Pancreas (tissue), 10 donors: ENCODE measurements at regions not wholly inside any gene's neighbourhood (a gene's known extent, or its start where the extent isn't known, plus 50 kb on each side); places are given as distances from the start of the nearest gene placed in this dataset.

ENCODE experiments used
- ATAC-seq, 4 donors: fragments of 200-7000 bp; cut with Tn5 transposase; one replicate each; pipeline versions ENCODE4 v1.8.0 to v1.9.1; 2020; ENCODE audit warnings: mild to moderate bottlenecking in 4 of 4, moderate library complexity in 4 of 4
- DNase-seq, 6 donors: peaks; one replicate each; pipeline ENCODE4 v3.0.0-alpha.2; 2020
- FAIRE-seq: peaks from 2 replicates; lab custom pipeline; 2012; peaks lifted over from hg19 to GRCh38; lab: Jason Lieb, UNC
- H3K27ac ChIP-seq, 4 donors: fragments of 200-600 bp; sonication (generic); 1 replicate in 3 of 4; 2 replicates in 1 of 4; pipeline versions ENCODE4 v1.5.0 to v1.8.0; 2020
- H3K27me3 ChIP-seq, 4 donors: fragments of 200-600 bp; one replicate each; pipeline ENCODE4 v1.8.0; 2021
- H3K36me3 ChIP-seq, 3 donors: fragments of 200-600 bp; sonication (generic) in 1 of 3; one replicate each; pipeline versions ENCODE4 v1.5.0 to v1.8.0; 2020 to 2021
- H3K4me1 ChIP-seq, 3 donors: fragments of 200-600 bp; one replicate each; pipeline ENCODE4 v1.8.0; 2021
- H3K4me3 ChIP-seq, 4 donors: fragments of 200-600 bp; sonication (generic) in 2 of 4; one replicate each; pipeline versions ENCODE4 v1.5.0 to v1.8.0; 2020 to 2021
- H3K9me3 ChIP-seq, 4 donors: fragments of 200-600 bp; one replicate each; pipeline ENCODE4 v1.8.0; 2021
- CTCF ChIP-seq, 4 donors: fragments of 200-600 bp; sonication (generic) in 3 of 4; IDR thresholded peaks; one replicate each; pipeline versions ENCODE4 v1.5.0 to v1.8.0; 2021; ENCODE audit warnings: antibody characterized with exemption in 4 of 4
- WGBS, 2 donors: extraction: QIAGEN DNeasy Blood & Tissue Kit; methylation state at CpG; one replicate each; pipeline ENCODE4 v1.1.7; 2013; 5-methylcytosine and 5-hydroxymethylcytosine counted together
- intact Hi-C, 3 donors: fragments of 100-400 bp; cut with DNase I; formaldehyde crosslinking; loops; one replicate each; pipeline versions ENCODE4 v1.11.1 to v1.14.2; 2022
- donor health status: healthy with polysubstance abuse.
- donor health status: DM: no; HTN: no; CAD: no; lungs with moderate emphysema.
- donor health status: DM: no; HTN: no; CAD: no.
- donor health status: control.
- donor health status: control.
- donor health status: Bipolar disorder and iron deficiency.
- donor health status: DM: yes; HTN: yes; CAD: no.
- donor health status: DM: no; HTN: no; CAD: no.
- donor health status: DM: no; HTN: no; CAD: no.
- donor health status: DM: yes; HTN: yes; CAD: no.

DNA sequence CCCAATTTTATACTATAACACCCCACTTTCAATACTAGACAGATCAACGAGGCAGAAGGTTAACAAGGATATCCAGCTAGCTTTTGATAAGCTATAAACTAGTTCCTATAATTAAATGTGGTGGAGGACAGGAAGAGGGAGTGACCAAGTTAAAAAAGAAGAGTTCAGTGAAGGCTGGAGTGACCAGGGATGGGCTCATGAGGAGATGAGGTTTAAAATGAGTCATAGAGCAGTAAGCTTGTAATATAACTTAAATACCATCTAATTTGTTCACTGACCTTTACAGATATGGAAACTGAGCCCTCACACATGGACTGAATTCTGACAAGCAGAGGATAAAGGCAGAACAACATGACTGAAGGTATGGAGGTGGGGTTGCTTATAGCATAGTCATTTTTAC, 284.5 kb downstream of the SPATA31D1 start:
- WGBS, 2 donors = 43 to 51% methylated on average over 1 of the region's 1 CpG
- no peaks in the 10 kb centered on the region for H3K9me3 ChIP-seq
- no peak overlapping the region for H3K4me3 ChIP-seq
- H3K27ac ChIP-seq = no peak overlapping the region
- no peak for FAIRE-seq
- no peaks in the 10 kb centered on the region for H3K27me3 ChIP-seq
- no peak for ATAC-seq
- H3K4me1 ChIP-seq = no peaks in the 10 kb centered on the region
- intact Hi-C loops = no loop called here
- DNase-seq = no peak
- TF ChIP-seq CTCF (IDR thresholded peaks at IDR 0.05) = no peak
- H3K36me3 ChIP-seq = no peaks in the 10 kb centered on the region

- TF ChIP-seq CTCF (IDR thresholded peaks at IDR 0.05) = no peak
- intact Hi-C loops = no loop called here
- no peak for ATAC-seq
- 67 to 77% methylated on average over 6 of the region's 6 CpGs for WGBS, 2 donors
- Histone ChIP-seq H3K27me3 (no peaks in the 10 kb centered on the region), H3K4me1 (no peaks in the 10 kb centered on the region), H3K4me3 (no peak overlapping the region), H3K27ac (no peak overlapping the region), H3K36me3 (no peaks in the 10 kb centered on the region), H3K9me3 (no peaks in the 10 kb centered on the region)
- FAIRE-seq = no peak
- no peak for DNase-seq
Measured at GRCh38 chr9:82275258-82275927, 286.8 kb downstream of the SPATA31D1 start.

DNA sequence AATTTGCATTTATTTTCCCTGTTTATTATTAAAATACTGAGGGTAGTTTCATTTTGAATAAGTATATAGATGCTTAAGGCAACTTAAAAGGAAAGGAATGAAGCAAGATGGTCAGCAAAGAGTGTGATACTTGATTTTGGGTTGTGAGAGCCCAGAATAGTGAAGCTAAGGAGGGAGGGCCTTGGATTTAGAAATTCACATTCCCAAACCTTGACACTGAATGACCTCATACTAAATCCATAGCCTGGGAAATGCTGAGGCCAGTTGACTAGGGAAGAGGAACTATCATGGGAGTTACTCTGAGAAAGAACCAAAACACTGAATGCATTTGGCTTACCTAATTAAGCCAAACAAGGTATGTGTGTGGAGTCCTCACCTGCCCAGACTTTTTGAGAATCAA, 292.5 kb downstream of the SPATA31D1 start:
- Histone ChIP-seq H3K27ac (no peak overlapping the region), H3K4me1 (no peaks in the 10 kb centered on the region), H3K9me3 (no peaks in the 10 kb centered on the region), H3K36me3 (no peaks in the 10 kb centered on the region), H3K27me3 (no peaks in the 10 kb centered on the region), H3K4me3 (no peak overlapping the region)
- FAIRE-seq = no peak
- no peak for ATAC-seq
- no peak for DNase-seq
- TF ChIP-seq CTCF (IDR thresholded peaks at IDR 0.05) = no peak
- intact Hi-C loops = no loop called here

DNA sequence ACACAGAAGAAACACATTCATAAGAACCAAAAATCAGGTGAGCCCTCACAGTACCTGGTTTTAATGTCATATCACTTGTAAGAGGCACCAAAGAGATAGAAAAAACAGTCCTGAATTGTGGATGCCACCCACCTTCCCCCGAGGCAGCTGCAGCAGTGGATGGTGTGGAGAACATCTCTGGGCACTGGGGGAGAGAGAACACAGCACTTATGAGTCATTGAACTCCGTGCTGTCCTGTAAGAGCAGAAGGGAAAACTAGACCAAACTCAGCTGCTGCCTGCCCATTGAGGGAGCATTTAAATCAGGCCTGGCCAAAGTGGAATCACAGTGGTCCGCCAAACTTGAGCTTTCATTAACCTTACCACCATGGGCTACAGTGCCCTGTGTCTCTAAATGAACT, 296.2 kb downstream of the SPATA31D1 start:
- DNase-seq = no peak
- Histone ChIP-seq H3K27me3 (no peaks in the 10 kb centered on the region), H3K9me3 (no peaks in the 10 kb centered on the region), H3K36me3 (no peaks in the 10 kb centered on the region), H3K4me3 (no peak overlapping the region), H3K4me1 (no peaks in the 10 kb centered on the region), H3K27ac (no peak overlapping the region)
- no peak for TF ChIP-seq CTCF (IDR thresholded peaks at IDR 0.05)
- no peak for ATAC-seq
- no peak for FAIRE-seq
- intact Hi-C loops = no loop called here
- WGBS, 2 donors = 73 to 84% methylated on average over 3 of the region's 3 CpGs

GRCh38 chr9:82295181-82295580, 306.6 kb downstream of the SPATA31D1 start:
- intact Hi-C loops = no loop called here
- no peak for DNase-seq
- Histone ChIP-seq H3K4me3 (no peak overlapping the region), H3K27me3 (no peaks in the 10 kb centered on the region), H3K4me1 (no peaks in the 10 kb centered on the region), H3K27ac (no peak overlapping the region), H3K36me3 (no peaks in the 10 kb centered on the region), H3K9me3 (no peaks in the 10 kb centered on the region)
- no peak for FAIRE-seq
- ATAC-seq = no peak
- 84 to 88% methylated on average over 5 of the region's 5 CpGs for WGBS, 2 donors
- no peak for TF ChIP-seq CTCF (IDR thresholded peaks at IDR 0.05)
